Pancreas (tissue), 10 donors: ENCODE measurements at regions not wholly inside any gene's neighbourhood (a gene's known extent, or its start where the extent isn't known, plus 50 kb on each side); places are given as distances from the start of the nearest gene placed in this dataset.

ENCODE experiments used
- ATAC-seq, 4 donors: fragments of 200-7000 bp; cut with Tn5 transposase; one replicate each; pipeline versions ENCODE4 v1.8.0 to v1.9.1; 2020; ENCODE audit warnings: mild to moderate bottlenecking in 4 of 4, moderate library complexity in 4 of 4
- DNase-seq, 6 donors: peaks; one replicate each; pipeline ENCODE4 v3.0.0-alpha.2; 2020
- FAIRE-seq: peaks from 2 replicates; lab custom pipeline; 2012; peaks lifted over from hg19 to GRCh38; lab: Jason Lieb, UNC
- H3K27ac ChIP-seq, 4 donors: fragments of 200-600 bp; sonication (generic); 1 replicate in 3 of 4; 2 replicates in 1 of 4; pipeline versions ENCODE4 v1.5.0 to v1.8.0; 2020
- H3K27me3 ChIP-seq, 4 donors: fragments of 200-600 bp; one replicate each; pipeline ENCODE4 v1.8.0; 2021
- H3K36me3 ChIP-seq, 3 donors: fragments of 200-600 bp; sonication (generic) in 1 of 3; one replicate each; pipeline versions ENCODE4 v1.5.0 to v1.8.0; 2020 to 2021
- H3K4me1 ChIP-seq, 3 donors: fragments of 200-600 bp; one replicate each; pipeline ENCODE4 v1.8.0; 2021
- H3K4me3 ChIP-seq, 4 donors: fragments of 200-600 bp; sonication (generic) in 2 of 4; one replicate each; pipeline versions ENCODE4 v1.5.0 to v1.8.0; 2020 to 2021
- H3K9me3 ChIP-seq, 4 donors: fragments of 200-600 bp; one replicate each; pipeline ENCODE4 v1.8.0; 2021
- WGBS, 2 donors: extraction: QIAGEN DNeasy Blood & Tissue Kit; methylation state at CpG; one replicate each; pipeline ENCODE4 v1.1.7; 2013; 5-methylcytosine and 5-hydroxymethylcytosine counted together
- intact Hi-C, 3 donors: fragments of 100-400 bp; cut with DNase I; formaldehyde crosslinking; loops; one replicate each; pipeline versions ENCODE4 v1.11.1 to v1.14.2; 2022
- TF ChIP-seq, protein P1 (sequence below), 4 donors: fragments of 200-600 bp; sonication (generic) in 3 of 4; IDR thresholded peaks; one replicate each; pipeline versions ENCODE4 v1.5.0 to v1.8.0; 2021; ENCODE audit warnings: antibody characterized with exemption in 4 of 4
- donor health status: healthy with polysubstance abuse.
- donor health status: DM: no; HTN: no; CAD: no; lungs with moderate emphysema.
- donor health status: DM: no; HTN: no; CAD: no.
- donor health status: control.
- donor health status: control.
- donor health status: Bipolar disorder and iron deficiency.
- donor health status: DM: yes; HTN: yes; CAD: no.
- donor health status: DM: no; HTN: no; CAD: no.
- donor health status: DM: no; HTN: no; CAD: no.
- donor health status: DM: yes; HTN: yes; CAD: no.

DNA sequence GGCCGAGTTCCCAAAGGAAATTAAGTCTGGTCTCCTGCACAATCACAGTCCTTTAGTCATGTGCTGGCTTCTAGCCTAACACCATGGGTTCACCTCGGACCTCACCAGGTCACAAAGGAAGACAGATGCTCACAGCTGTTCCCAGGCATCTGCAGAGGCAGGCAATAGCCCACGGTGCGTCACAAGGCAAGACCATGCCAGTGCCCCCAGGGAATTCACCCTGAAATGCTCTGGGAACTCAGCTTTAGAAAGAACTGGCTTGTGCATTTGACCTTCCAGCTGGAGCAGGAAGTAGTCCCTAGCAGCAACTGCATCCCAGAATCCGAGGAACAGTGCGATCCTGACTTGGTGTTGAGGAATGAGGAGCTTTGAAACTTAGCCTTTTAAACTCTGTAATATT, 96.8 kb upstream of the WASF3 start:
- ATAC-seq (peak in 2 of 4 donors; percentile 4 to 45), FAIRE-seq (no peak), DNase-seq (peak in 3 of 6 donors; percentile 27 to 49 (median 33))
- H3K27ac ChIP-seq: no peak overlapping the region
- TF ChIP-seq, protein P1, sequence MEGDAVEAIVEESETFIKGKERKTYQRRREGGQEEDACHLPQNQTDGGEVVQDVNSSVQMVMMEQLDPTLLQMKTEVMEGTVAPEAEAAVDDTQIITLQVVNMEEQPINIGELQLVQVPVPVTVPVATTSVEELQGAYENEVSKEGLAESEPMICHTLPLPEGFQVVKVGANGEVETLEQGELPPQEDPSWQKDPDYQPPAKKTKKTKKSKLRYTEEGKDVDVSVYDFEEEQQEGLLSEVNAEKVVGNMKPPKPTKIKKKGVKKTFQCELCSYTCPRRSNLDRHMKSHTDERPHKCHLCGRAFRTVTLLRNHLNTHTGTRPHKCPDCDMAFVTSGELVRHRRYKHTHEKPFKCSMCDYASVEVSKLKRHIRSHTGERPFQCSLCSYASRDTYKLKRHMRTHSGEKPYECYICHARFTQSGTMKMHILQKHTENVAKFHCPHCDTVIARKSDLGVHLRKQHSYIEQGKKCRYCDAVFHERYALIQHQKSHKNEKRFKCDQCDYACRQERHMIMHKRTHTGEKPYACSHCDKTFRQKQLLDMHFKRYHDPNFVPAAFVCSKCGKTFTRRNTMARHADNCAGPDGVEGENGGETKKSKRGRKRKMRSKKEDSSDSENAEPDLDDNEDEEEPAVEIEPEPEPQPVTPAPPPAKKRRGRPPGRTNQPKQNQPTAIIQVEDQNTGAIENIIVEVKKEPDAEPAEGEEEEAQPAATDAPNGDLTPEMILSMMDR (IDR thresholded peaks at IDR 0.05): no peak
- intact Hi-C loops: no loop called here
- WGBS, 2 donors: 66 to 69% methylated on average over 6 of the region's 6 CpGs
- H3K4me3 ChIP-seq: no peak overlapping the region
- no peaks in the 10 kb centered on the region for H3K9me3 ChIP-seq
- H3K36me3 ChIP-seq: no peaks in the 10 kb centered on the region
- no peaks in the 10 kb centered on the region for H3K27me3 ChIP-seq
- peaks cover 0 to 7% (median 0%) of the 10 kb centered on the region in 3 donors for H3K4me1 ChIP-seq

DNA sequence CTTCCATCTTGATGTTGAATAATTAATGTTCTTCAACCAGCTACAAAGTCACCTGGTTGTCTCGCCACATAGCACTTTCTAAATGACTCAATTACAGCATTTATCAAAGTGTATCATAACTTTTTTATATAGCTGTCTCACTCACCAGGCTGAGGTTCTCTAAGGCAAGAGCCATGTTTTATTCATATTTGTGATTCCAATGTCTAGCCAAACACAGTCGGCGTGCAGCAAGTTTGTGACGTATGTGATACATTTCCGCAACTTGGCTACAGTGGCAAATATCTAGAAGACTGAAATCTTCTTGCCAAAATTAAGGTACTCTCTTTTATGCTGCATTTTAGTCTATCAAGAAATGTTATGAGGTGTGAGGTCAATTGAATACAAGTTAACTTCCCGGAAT, 94.2 kb upstream of the WASF3 start:
- 83 to 85% methylated on average over 6 of the region's 6 CpGs for WGBS, 2 donors
- H3K9me3 ChIP-seq: no peaks in the 10 kb centered on the region
- no peaks in the 10 kb centered on the region for H3K4me1 ChIP-seq
- TF ChIP-seq, protein P1 (IDR thresholded peaks at IDR 0.05): no peak
- intact Hi-C loops: no loop called here
- DNase-seq: no peak
- FAIRE-seq: no peak
- H3K4me3 ChIP-seq: no peak overlapping the region
- H3K27ac ChIP-seq: no peak overlapping the region
- no peaks in the 10 kb centered on the region for H3K27me3 ChIP-seq
- no peaks in the 10 kb centered on the region for H3K36me3 ChIP-seq
- no peak for ATAC-seq

DNA sequence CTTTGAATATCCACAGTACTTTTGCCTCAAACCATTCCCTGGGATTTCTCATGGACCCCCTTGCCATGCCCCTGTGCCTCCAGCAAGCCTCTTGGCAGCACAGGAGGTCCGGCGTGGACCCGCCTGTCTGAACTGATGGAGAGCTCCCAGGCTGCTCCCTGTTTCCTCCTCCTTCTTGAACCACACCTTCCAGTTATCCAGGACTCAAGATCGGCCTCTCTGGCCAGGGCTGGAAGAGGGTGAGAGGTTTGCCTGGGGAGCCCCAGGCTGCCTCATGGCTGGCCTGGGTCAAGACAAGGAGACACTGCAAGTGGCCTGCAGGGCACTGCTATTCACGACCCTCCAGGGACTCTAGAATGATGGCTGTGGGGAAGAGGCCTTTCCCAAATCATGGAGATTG, 93.6 kb upstream of the WASF3 start:
- intact Hi-C loops: no loop called here
- Histone ChIP-seq H3K27ac (no peak overlapping the region), H3K4me1 (no peaks in the 10 kb centered on the region), H3K4me3 (no peak overlapping the region), H3K36me3 (no peaks in the 10 kb centered on the region), H3K9me3 (no peaks in the 10 kb centered on the region), H3K27me3 (no peaks in the 10 kb centered on the region)
- no peak for ATAC-seq
- TF ChIP-seq, protein P1 (IDR thresholded peaks at IDR 0.05): no peak
- no peak for DNase-seq
- no peak for FAIRE-seq
- 58 to 66% methylated on average over 5 of the region's 5 CpGs for WGBS, 2 donors

DNA sequence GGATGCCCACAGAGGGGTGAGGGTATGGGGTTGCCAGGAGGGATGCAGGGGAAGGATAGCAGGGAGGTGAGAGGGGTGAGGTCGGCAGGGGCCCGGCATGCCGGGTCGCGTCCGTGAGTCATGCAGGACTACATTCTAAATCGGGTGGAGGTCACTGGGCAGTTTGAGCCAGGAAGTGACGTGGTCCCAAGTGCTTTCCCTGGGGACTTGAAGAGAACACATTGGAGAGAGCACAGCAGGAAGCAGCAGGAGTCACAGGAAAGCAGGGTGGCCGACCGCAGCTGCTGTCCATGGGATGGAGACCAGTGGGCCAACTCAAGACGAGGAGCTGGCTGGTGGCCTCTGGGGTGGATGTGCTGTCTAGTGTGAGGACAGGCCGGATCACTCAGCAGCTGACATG, 92.0 kb upstream of the WASF3 start:
- ATAC-seq (no peak), DNase-seq (no peak), FAIRE-seq (no peak)
- intact Hi-C loops: no loop called here
- Histone ChIP-seq H3K4me1 (no peaks in the 10 kb centered on the region), H3K9me3 (no peaks in the 10 kb centered on the region), H3K4me3 (no peak overlapping the region), H3K27me3 (no peaks in the 10 kb centered on the region), H3K27ac (no peak overlapping the region), H3K36me3 (no peaks in the 10 kb centered on the region)
- TF ChIP-seq, protein P1 (IDR thresholded peaks at IDR 0.05): no peak
- 75 to 77% methylated on average over 12 of the region's 12 CpGs for WGBS, 2 donors

DNA sequence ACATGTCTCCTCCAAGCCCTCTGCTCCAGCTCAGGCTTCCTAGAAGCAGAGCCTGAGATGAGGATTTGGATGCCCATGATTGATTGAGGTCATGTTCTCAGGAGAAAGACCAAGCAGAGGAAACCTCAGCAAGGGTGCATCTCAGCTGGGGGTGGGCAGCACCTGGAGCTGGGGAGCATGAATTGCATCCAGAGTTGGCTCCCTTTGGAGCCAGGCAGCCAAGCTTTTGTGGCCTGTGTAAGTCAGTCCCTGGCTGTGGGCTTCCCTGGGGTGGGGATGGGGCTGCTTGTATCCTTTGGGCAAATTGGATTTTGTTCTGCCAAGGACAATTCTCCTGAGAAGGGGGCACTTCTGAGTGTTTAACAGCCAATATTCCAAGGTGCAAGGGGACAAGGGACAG, 91.5 kb upstream of the WASF3 start:
- ATAC-seq: no peak
- FAIRE-seq: no peak
- no peak overlapping the region for H3K27ac ChIP-seq
- intact Hi-C loops: no loop called here
- no peaks in the 10 kb centered on the region for H3K27me3 ChIP-seq
- no peak for DNase-seq
- H3K4me1 ChIP-seq: no peaks in the 10 kb centered on the region
- TF ChIP-seq, protein P1 (IDR thresholded peaks at IDR 0.05): no peak
- H3K36me3 ChIP-seq: no peaks in the 10 kb centered on the region
- no peaks in the 10 kb centered on the region for H3K9me3 ChIP-seq
- H3K4me3 ChIP-seq: no peak overlapping the region
